ENCODE measurements at regions not wholly inside any gene's neighbourhood (a gene's known extent, or its start where the extent isn't known, plus 50 kb on each side); places are given as distances from the start of the nearest gene placed in this dataset.
"Not testable (repeated sequence)": the region's sequence is repeated elsewhere in the genome, so short reads cannot be mapped to it uniquely, and the experiment has no call there.

- Histone ChIP-seq H3K27me3 (no peaks in the 10 kb centered on the region), H3K36me3 (no peaks in the 10 kb centered on the region), H3K4me1 (peaks cover 0 to 5% of the 10 kb centered on the region in 2 donors), H3K27ac (no peak overlapping the region), H3K4me3 (no peak overlapping the region), H3K9me3 (no peaks in the 10 kb centered on the region)
- no peak for DNase-seq (ENCODE audit: low spot score)
- TF ChIP-seq CTCF (IDR thresholded peaks at IDR 0.05) = no peak
Measured at GRCh38 chr1:91606546-91607078, 106.0 kb downstream of the CDC7 start.

- not testable (repeated sequence) for H3K27ac ChIP-seq; H3K4me3 ChIP-seq; H3K27me3 ChIP-seq; H3K9me3 ChIP-seq; DNase-seq (ENCODE audit: low spot score); H3K4me1 ChIP-seq; H3K36me3 ChIP-seq
Measured at GRCh38 chr1:91607686-91608085, 107.0 kb downstream of the CDC7 start.

GRCh38 chr1:91608876-91609275, 108.2 kb downstream of the CDC7 start:
- no peaks in the 10 kb centered on the region for H3K36me3 ChIP-seq
- no peaks in the 10 kb centered on the region for H3K4me1 ChIP-seq
- H3K27ac ChIP-seq = no peak overlapping the region
- H3K9me3 ChIP-seq = no peaks in the 10 kb centered on the region
- DNase-seq (ENCODE audit: low spot score) = no peak
- H3K4me3 ChIP-seq = no peak overlapping the region
- no peak for TF ChIP-seq CTCF (IDR thresholded peaks at IDR 0.05)
- H3K27me3 ChIP-seq = no peaks in the 10 kb centered on the region

- DNase-seq (ENCODE audit: low spot score) = no peak
- no peak for TF ChIP-seq CTCF (IDR thresholded peaks at IDR 0.05)
- Histone ChIP-seq H3K4me3 (no peak overlapping the region), H3K4me1 (no peaks in the 10 kb centered on the region), H3K27me3 (no peaks in the 10 kb centered on the region), H3K27ac (no peak overlapping the region), H3K36me3 (no peaks in the 10 kb centered on the region), H3K9me3 (no peaks in the 10 kb centered on the region)
Measured at GRCh38 chr1:91609551-91609950, 108.9 kb downstream of the CDC7 start.

- Histone ChIP-seq H3K27ac (no peak overlapping the region), H3K27me3 (no peaks in the 10 kb centered on the region), H3K4me3 (no peak overlapping the region), H3K36me3 (no peaks in the 10 kb centered on the region), H3K9me3 (no peaks in the 10 kb centered on the region), H3K4me1 (no peaks in the 10 kb centered on the region)
- DNase-seq (ENCODE audit: low spot score) = no peak
- no peak for TF ChIP-seq CTCF (IDR thresholded peaks at IDR 0.05)
Measured at GRCh38 chr1:91610102-91610501, 109.5 kb downstream of the CDC7 start.

GRCh38 chr1:91610789-91611188, 110.1 kb downstream of the CDC7 start:
- no peaks in the 10 kb centered on the region for H3K27me3 ChIP-seq
- no peak overlapping the region for H3K4me3 ChIP-seq
- no peaks in the 10 kb centered on the region for H3K4me1 ChIP-seq
- DNase-seq (ENCODE audit: low spot score) = no peak
- H3K27ac ChIP-seq = no peak overlapping the region
- TF ChIP-seq CTCF (IDR thresholded peaks at IDR 0.05) = no peak
- H3K9me3 ChIP-seq = no peaks in the 10 kb centered on the region
- no peaks in the 10 kb centered on the region for H3K36me3 ChIP-seq
